ENCODE measurements at regions not wholly inside any gene's neighbourhood (a gene's known extent, or its start where the extent isn't known, plus 50 kb on each side); places are given as distances from the start of the nearest gene placed in this dataset.

DNA sequence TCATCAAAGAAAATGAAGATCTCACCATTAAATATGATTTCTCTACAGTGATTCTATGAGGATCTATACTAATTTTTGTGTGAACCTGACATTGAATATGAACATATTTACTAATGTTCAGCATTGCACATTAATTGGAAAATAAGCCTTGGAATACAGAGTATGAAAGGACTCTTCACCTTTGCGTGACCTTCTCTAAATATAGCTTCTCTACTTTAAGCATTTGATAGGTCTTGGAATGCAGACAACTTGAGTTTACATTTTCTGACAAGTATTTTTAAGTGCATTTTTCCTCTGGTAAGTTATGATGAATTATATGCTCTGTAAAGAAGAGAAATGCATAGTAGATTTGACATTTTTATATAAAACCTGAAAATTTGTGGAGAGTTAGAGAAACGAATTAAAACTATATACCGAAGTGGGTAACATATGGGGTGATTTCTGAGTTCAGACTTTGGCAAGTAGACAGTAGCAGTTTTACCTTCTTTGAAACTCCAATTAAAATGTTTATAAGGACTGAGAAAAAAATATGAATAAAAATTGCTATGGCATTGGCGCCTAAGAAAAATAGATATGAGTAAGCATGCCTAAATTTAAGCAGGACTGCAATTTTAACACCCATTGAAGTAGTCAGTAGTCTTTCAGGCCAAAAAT is 371.9 kb downstream of the GABRG1 start:
- in situ Hi-C loops (cut with HindIII; ENCODE audit: low pct_unique_long_range_greater_than_20kb, low sequenced_read_pairs), result no loop called here
- DNase-seq (ENCODE audit: low read depth in 1 of 2, low spot score in 1 of 2), result no peak
- no peak for TF ChIP-seq JUND (IDR thresholded peaks at IDR 0.05; ENCODE audit: low read depth)

DNA sequence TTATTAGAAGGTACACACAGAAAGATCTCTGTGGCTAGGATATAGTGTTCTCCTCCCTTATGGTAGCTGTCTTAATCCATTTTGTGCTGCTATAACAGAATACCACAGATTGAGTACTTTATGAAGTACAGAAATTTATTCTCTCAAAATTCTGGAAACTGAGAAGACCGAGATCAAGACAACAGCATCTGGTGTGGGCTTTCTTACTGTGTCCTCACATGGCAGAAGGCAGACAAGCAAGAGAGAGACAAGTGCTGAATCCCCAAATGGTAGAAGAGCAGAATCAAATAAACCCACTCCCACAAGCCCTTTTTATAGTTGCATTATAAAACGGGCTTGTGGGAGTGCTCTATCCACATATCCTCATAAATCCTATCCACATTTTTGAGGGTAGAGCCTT is 373.1 kb downstream of the GABRG1 start:
- in situ Hi-C loops (cut with HindIII; ENCODE audit: low pct_unique_long_range_greater_than_20kb, low sequenced_read_pairs), result no loop called here
- DNase-seq (ENCODE audit: low read depth in 1 of 2, low spot score in 1 of 2), result no peak
- no peak for TF ChIP-seq JUND (IDR thresholded peaks at IDR 0.05; ENCODE audit: low read depth)

DNA sequence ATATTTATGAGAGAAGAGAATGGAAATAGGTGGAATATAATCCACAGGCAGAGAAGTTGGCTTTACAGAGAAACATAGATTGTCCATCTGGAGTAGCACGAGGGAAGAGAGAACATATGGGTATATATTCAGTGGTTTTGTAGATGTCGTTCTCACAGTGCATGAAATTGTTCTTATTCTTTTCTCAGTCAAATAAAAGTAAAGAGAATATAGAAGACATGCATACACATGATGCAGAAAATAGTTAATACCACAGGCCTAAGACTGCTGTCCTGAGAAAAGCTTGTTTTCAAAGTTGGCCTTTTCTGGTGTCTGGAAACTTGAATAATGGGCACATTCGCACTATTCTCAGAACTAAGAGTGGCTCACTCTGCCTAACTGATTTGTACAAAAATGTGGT is 378.1 kb downstream of the GABRG1 start:
- DNase-seq (ENCODE audit: low read depth in 1 of 2, low spot score in 1 of 2), result no peak
- in situ Hi-C loops (cut with HindIII; ENCODE audit: low pct_unique_long_range_greater_than_20kb, low sequenced_read_pairs), result no loop called here
- no peak for TF ChIP-seq JUND (IDR thresholded peaks at IDR 0.05; ENCODE audit: low read depth)

DNA sequence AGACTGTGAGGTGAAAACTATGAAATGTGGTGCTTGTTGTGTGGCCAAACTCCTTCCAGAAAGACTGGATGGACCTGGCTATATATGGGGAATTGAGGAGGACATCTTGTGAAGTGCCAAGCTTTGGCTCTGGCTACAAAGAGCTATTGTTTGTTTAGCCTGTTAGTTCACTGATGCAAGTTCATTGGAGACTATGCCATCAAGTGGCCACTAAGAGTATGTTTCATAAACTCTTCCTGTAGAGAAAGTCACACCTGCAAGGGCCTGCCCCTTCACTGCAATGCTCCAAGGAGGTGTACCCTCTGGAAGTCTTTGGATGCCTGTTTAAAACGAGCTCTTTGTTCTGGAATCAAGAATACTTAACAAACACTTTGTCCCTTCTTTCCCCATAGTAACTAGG is 382.0 kb downstream of the GABRG1 start:
- DNase-seq (ENCODE audit: low read depth in 1 of 2, low spot score in 1 of 2), result peak in 1 of 2 experiments; percentile 57
- no peak for TF ChIP-seq JUND (IDR thresholded peaks at IDR 0.05; ENCODE audit: low read depth)
- in situ Hi-C loops (cut with HindIII; ENCODE audit: low pct_unique_long_range_greater_than_20kb, low sequenced_read_pairs), result no loop called here

DNA sequence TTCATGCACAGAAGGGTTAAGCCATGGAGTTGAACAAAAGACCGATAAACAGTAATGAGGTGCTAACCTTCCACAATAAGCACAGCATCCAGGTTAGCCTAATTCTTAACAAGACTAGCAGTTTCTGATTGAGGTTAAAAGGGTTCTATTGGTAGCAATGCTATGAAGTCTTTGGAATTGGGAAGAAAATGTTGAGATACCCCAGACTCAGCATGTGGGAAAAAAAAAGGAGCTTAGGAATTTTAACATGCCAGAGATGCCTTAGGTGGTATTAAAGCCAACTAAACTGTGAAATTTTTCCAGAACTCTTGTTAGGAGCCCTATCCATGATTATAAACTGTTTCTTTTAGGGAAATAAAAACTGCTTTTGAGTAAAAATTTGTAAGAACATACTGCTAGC is 391.7 kb downstream of the GABRG1 start:
- no peak for TF ChIP-seq JUND (IDR thresholded peaks at IDR 0.05; ENCODE audit: low read depth)
- in situ Hi-C loops (cut with HindIII; ENCODE audit: low pct_unique_long_range_greater_than_20kb, low sequenced_read_pairs), result no loop called here
- no peak for DNase-seq (ENCODE audit: low read depth in 1 of 2, low spot score in 1 of 2)

DNA sequence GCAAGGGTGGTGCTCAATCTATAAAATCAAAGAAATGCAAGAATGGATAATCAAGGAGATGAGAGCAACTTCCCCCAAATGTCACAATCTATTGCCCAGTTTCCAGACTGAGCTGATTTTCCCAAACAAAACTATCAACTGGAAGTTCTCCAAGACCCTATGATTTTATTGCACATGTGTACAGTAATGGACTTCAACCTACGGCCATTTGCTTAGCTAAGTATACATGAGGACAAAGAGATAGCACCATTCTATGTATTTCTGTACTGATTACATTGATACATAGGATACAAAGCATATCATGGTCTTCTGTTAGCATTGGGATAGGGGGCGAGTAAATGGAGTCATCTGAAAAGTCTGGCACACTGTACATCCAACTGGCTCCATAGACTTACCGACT is 407.8 kb downstream of the GABRG1 start:
- no peak for DNase-seq (ENCODE audit: low read depth in 1 of 2, low spot score in 1 of 2)
- TF ChIP-seq JUND (IDR thresholded peaks at IDR 0.05; ENCODE audit: low read depth), result no peak
- in situ Hi-C loops (cut with HindIII; ENCODE audit: low pct_unique_long_range_greater_than_20kb, low sequenced_read_pairs), result no loop called here

DNA sequence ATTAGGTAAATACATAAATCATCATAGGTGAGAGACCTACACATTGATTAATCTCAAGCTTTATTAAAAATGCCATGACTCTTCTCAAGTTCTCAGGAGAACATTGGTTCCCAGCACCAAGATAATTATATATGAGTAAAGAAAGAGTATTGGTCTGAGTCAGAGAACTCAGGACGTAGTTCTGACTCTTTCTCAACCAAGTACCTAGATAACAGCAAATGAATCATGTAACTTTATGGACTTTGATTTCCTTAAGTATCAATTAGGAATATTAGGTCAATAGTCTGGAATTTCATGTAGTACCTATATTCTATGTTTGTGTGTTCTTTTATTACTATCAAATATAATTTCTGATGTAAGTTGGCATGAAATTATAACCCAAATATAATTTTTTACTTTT is 409.9 kb downstream of the GABRG1 start:
- no peak for DNase-seq (ENCODE audit: low read depth in 1 of 2, low spot score in 1 of 2)
- in situ Hi-C loops (cut with HindIII; ENCODE audit: low pct_unique_long_range_greater_than_20kb, low sequenced_read_pairs), result no loop called here

DNA sequence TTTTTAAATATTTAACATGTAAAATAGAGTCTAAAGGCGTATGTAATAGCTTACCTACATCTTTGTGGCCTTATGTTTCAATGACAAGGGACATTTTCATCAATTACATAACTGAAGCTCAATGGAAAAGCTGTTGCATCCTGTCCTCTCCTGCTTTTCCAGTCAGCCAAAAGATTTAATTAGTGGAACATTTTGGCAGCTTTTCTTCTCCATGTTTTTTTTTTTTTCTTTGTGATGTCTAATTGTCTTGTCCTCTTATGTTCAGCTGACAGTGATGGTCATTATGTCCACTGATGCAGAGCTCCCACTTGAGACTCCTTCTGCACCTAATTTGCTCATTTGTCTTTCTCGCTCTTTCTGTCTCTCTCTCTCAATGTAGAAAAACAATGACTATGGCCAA is 422.2 kb downstream of the GABRG1 start:
- no peak for DNase-seq (ENCODE audit: low read depth in 1 of 2, low spot score in 1 of 2)
- no peak for TF ChIP-seq JUND (IDR thresholded peaks at IDR 0.05; ENCODE audit: low read depth)
- in situ Hi-C loops (cut with HindIII; ENCODE audit: low pct_unique_long_range_greater_than_20kb, low sequenced_read_pairs), result no loop called here

More for the DNA sequence above, 409.9 kb downstream of the GABRG1 start:
- no peak for TF ChIP-seq JUND (IDR thresholded peaks at IDR 0.05; ENCODE audit: low read depth)

DNA sequence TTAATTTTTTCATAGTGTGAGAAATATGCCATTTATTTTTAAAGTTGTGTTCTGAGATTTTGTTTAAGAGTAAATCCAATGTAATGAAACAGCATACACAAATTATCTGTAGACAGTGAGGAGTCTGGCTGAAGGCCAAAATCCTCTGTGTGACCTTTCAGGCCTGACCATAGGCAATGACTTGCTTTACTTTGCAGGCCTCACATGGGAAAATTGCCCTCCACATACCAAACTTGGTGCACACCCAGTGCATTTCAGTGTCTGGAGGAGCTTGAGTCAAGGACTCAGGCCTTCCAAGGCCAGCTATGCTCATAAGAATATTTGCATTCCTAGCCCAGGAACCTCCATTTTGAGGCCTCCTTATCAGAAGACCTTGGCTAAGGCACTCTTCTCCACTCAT is 430.1 kb downstream of the GABRG1 start:
- TF ChIP-seq JUND (IDR thresholded peaks at IDR 0.05; ENCODE audit: low read depth), result no peak
- in situ Hi-C loops (cut with HindIII; ENCODE audit: low pct_unique_long_range_greater_than_20kb, low sequenced_read_pairs), result no loop called here
- DNase-seq (ENCODE audit: low read depth in 1 of 2, low spot score in 1 of 2), result peak in 1 of 2 experiments; percentile 5

DNA sequence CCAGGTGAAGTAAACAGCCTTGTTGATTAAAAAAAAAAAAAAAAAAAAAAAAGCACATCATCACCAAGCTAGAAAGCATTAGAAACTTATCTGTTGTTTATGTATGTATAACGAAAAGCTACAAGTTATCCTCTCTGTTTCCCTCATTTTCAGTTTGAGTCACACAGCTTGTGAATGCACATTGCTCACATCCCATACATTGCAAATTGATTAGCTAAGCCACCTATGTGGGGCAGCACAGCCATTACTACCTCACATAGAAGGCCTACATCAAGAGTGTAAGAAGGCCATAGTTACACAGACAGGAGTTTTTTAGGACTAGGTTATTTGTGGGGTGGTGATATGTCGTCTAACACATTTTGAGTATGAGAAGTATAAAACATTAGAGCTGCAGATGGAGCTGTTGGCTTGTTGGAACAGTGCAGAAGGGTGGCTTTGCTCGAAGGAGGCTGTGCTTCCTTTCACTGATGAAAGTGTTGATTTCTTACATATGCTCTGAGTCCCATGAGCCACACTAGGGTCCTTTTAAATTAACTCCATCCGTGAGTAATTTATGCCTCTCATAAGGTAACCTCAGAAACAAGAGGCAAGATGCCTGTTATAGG is 431.6 kb downstream of the GABRG1 start:
- peak in 1 of 2 experiments; percentile 41 for DNase-seq (ENCODE audit: low read depth in 1 of 2, low spot score in 1 of 2)
- in situ Hi-C loops (cut with HindIII; ENCODE audit: low pct_unique_long_range_greater_than_20kb, low sequenced_read_pairs), result no loop called here
- no peak for TF ChIP-seq JUND (IDR thresholded peaks at IDR 0.05; ENCODE audit: low read depth)

DNA sequence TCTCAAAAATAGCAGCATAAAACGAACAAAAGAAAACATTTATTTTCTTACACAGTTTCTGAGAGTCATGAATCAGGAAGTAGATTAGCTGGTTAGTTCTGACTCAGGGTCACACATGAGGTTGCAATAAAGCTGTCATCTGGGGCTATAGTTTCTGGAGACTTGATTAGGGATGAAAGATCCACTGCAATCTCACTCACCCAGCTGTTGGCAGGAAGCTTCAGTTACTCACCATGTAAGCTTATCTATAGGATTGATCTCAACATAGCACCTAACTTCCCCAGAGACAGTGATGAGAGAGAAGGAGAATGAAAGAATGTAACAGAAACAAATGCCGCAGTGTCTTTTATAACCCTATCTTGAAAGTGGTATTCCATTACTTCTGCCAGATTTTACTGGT is 435.5 kb downstream of the GABRG1 start:
- TF ChIP-seq JUND (IDR thresholded peaks at IDR 0.05; ENCODE audit: low read depth), result no peak
- in situ Hi-C loops (cut with HindIII; ENCODE audit: low pct_unique_long_range_greater_than_20kb, low sequenced_read_pairs), result no loop called here
- DNase-seq (ENCODE audit: low read depth in 1 of 2, low spot score in 1 of 2), result no peak

DNA sequence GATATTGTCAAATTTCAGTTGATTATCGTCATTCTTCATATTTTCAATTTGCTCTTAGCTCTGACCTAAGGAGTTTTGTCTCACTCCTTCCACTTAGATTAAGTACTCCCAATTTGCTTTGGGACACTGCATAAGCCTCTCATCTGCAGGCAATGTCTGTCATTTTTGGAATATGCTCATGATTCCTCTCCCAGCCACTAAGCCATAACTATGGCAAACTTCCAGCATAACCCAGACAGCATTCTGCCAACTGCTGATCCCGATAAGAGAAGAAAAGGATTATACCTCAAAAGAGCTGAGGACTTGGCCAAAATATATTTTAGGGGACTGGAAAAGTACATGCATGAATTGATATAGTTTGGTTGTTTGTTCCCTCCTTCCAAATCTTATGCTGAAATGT is 444.4 kb downstream of the GABRG1 start:
- no peak for TF ChIP-seq JUND (IDR thresholded peaks at IDR 0.05; ENCODE audit: low read depth)
- in situ Hi-C loops (cut with HindIII; ENCODE audit: low pct_unique_long_range_greater_than_20kb, low sequenced_read_pairs), result no loop called here
- no peak for DNase-seq (ENCODE audit: low read depth in 1 of 2, low spot score in 1 of 2)

DNA sequence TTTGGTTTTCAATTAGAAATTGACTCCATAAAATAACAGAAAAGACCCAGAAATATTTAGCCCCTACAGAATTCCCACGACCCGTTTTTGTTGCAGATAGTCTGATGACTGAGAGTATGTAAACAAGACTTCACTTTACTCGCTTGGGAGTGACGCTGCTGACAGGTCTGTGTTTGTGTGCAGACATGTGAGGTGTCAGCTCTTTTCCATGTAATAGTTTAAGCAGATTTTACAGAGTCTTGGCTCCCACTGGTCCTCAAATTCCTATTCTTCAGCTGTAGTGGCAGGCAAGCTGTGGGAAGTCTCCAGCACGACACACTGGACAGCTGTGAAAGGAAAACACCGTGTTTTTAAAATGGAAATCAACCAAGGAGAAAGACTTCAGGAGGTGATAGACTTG is 455.7 kb downstream of the GABRG1 start:
- TF ChIP-seq JUND (IDR thresholded peaks at IDR 0.05; ENCODE audit: low read depth), result no peak
- in situ Hi-C loops (cut with HindIII; ENCODE audit: low pct_unique_long_range_greater_than_20kb, low sequenced_read_pairs), result no loop called here
- no peak for DNase-seq (ENCODE audit: low read depth in 1 of 2, low spot score in 1 of 2)

DNA sequence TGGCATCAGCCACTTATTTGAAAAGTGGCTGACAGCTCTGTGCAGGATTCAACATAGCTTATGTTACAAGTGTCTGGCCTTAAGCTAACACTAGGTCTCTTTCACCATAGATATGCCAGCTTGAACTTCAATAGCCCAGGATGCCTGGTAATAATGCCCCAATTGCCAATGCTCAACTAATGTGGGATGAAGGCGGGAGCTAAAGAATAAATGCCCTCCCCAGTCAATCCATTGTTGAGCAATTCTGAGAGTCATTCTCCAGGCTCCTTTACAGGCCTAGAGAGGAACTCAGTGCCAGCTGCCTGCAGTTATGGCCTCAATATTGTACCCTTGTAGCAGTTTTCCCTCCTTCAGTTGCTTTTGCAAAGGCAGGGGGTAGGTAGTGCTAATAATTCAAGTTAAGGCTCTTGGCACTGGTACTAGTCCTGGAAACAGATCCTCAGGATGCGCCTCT is 460.2 kb downstream of the GABRG1 start:
- in situ Hi-C loops (cut with HindIII; ENCODE audit: low pct_unique_long_range_greater_than_20kb, low sequenced_read_pairs), result no loop called here
- TF ChIP-seq JUND (IDR thresholded peaks at IDR 0.05; ENCODE audit: low read depth), result no peak
- no peak for DNase-seq (ENCODE audit: low read depth in 1 of 2, low spot score in 1 of 2)
